Peyer's patch (tissue), 4 donors: ENCODE measurements at regions not wholly inside any gene's neighbourhood (a gene's known extent, or its start where the extent isn't known, plus 50 kb on each side); places are given as distances from the start of the nearest gene placed in this dataset.

Experiments
- DNase-seq, 3 donors: peaks; one replicate each; pipeline ENCODE4 v3.0.0-alpha.2; 2017 to 2019
- H3K27ac ChIP-seq, 4 donors: fragments of 200-600 bp; sonication (generic); one replicate each; pipeline ENCODE4 v1.5.1; 2016 to 2019
- H3K27me3 ChIP-seq, 2 donors: fragments of 200-600 bp; sonication (generic); one replicate each; pipeline ENCODE4 v1.5.1; 2019
- H3K36me3 ChIP-seq, 3 donors: fragments of 200-600 bp; sonication (generic); one replicate each; pipeline ENCODE4 v1.5.1; 2016 to 2019
- H3K4me1 ChIP-seq, 4 donors: fragments of 200-600 bp; sonication (generic); one replicate each; pipeline ENCODE4 v1.5.1; 2016 to 2019
- H3K4me3 ChIP-seq, 4 donors: fragments of 200-600 bp; sonication (generic); 1 replicate in 3 of 4; 2 replicates in 1 of 4; pipeline ENCODE4 v1.5.1; 2016 to 2019; ENCODE audit warnings: mild to moderate bottlenecking in 1 of 4
- H3K9me3 ChIP-seq, 4 donors: fragments of 200-600 bp; sonication (generic); one replicate each; pipeline ENCODE4 v1.5.1; 2016 to 2019; ENCODE audit warnings: mild to moderate bottlenecking in 1 of 4
- CTCF ChIP-seq, 6 experiments: fragments of 450-650 bp in 4 of 6; fragments of 200-600 bp in 2 of 6; sonication (generic) in 1 of 6; IDR thresholded peaks; one replicate each; pipeline ENCODE4 v1.5.1; 2017 to 2019; ENCODE audit warnings: antibody characterized with exemption in 6 of 6, mild to moderate bottlenecking in 3 of 6, moderate library complexity in 1 of 6
- POLR2A ChIP-seq, 2 donors: fragments of 450-650 bp; IDR thresholded peaks; one replicate each; pipeline ENCODE4 v1.5.1; 2017; ENCODE audit warnings: antibody characterized with exemption in 2 of 2, mild to moderate bottlenecking in 2 of 2, moderate library complexity in 2 of 2

GRCh38 chr1:4404854-4405590 lies 249.4 kb upstream of the AJAP1 start:
- Histone ChIP-seq H3K4me3 (no peak overlapping the region), H3K9me3 (no peaks in the 10 kb centered on the region), H3K4me1 (no peaks in the 10 kb centered on the region), H3K27me3 (no peaks in the 10 kb centered on the region), H3K36me3 (no peaks in the 10 kb centered on the region), H3K27ac (no peak overlapping the region)
- TF ChIP-seq POLR2A (IDR thresholded peaks at IDR 0.05) (no peak), CTCF (IDR thresholded peaks at IDR 0.05) (no peak)
- no peak for DNase-seq

GRCh38 chr1:4407851-4408250 lies 246.6 kb upstream of the AJAP1 start:
- Histone ChIP-seq H3K27me3 (no peaks in the 10 kb centered on the region), H3K27ac (no peak overlapping the region), H3K9me3 (no peaks in the 10 kb centered on the region), H3K36me3 (no peaks in the 10 kb centered on the region), H3K4me3 (no peak overlapping the region), H3K4me1 (no peaks in the 10 kb centered on the region)
- TF ChIP-seq CTCF (IDR thresholded peaks at IDR 0.05) (no peak), POLR2A (IDR thresholded peaks at IDR 0.05) (no peak)
- no peak for DNase-seq

GRCh38 chr1:4408380-4408779 lies 246.0 kb upstream of the AJAP1 start:
- Histone ChIP-seq H3K36me3 (no peaks in the 10 kb centered on the region), H3K9me3 (no peaks in the 10 kb centered on the region), H3K4me3 (no peak overlapping the region), H3K27ac (no peak overlapping the region), H3K27me3 (no peaks in the 10 kb centered on the region), H3K4me1 (no peaks in the 10 kb centered on the region)
- DNase-seq = no peak
- TF ChIP-seq CTCF (IDR thresholded peaks at IDR 0.05) (no peak), POLR2A (IDR thresholded peaks at IDR 0.05) (no peak)

GRCh38 chr1:4411862-4412261 lies 242.5 kb upstream of the AJAP1 start:
- H3K27ac ChIP-seq = no peak overlapping the region
- no peaks in the 10 kb centered on the region for H3K27me3 ChIP-seq
- H3K9me3 ChIP-seq = no peaks in the 10 kb centered on the region
- no peak for DNase-seq
- no peak overlapping the region for H3K4me3 ChIP-seq
- H3K4me1 ChIP-seq = no peaks in the 10 kb centered on the region
- H3K36me3 ChIP-seq = no peaks in the 10 kb centered on the region
- TF ChIP-seq POLR2A (IDR thresholded peaks at IDR 0.05) = no peak
- no peak for TF ChIP-seq CTCF (IDR thresholded peaks at IDR 0.05)

- no peaks in the 10 kb centered on the region for H3K27me3 ChIP-seq
- H3K4me1 ChIP-seq = no peaks in the 10 kb centered on the region
- H3K36me3 ChIP-seq = no peaks in the 10 kb centered on the region
- no peak for DNase-seq
- H3K4me3 ChIP-seq = no peak overlapping the region
- TF ChIP-seq CTCF (IDR thresholded peaks at IDR 0.05) (no peak), POLR2A (IDR thresholded peaks at IDR 0.05) (no peak)
- no peak overlapping the region for H3K27ac ChIP-seq
- no peaks in the 10 kb centered on the region for H3K9me3 ChIP-seq
Observed at GRCh38 chr1:4415476-4415875, 238.9 kb upstream of the AJAP1 start.

- H3K4me3 ChIP-seq = no peak overlapping the region
- H3K36me3 ChIP-seq = no peaks in the 10 kb centered on the region
- no peaks in the 10 kb centered on the region for H3K9me3 ChIP-seq
- H3K27ac ChIP-seq = no peak overlapping the region
- DNase-seq = no peak
- H3K27me3 ChIP-seq = no peaks in the 10 kb centered on the region
- no peaks in the 10 kb centered on the region for H3K4me1 ChIP-seq
- TF ChIP-seq CTCF (IDR thresholded peaks at IDR 0.05) = no peak
Observed at GRCh38 chr1:4416189-4416588, 238.2 kb upstream of the AJAP1 start.
